Smooth muscle cell (in vitro differentiated cells): ENCODE measurements at regions not wholly inside any gene's neighbourhood (a gene's known extent, or its start where the extent isn't known, plus 50 kb on each side); places are given as distances from the start of the nearest gene placed in this dataset.
"Not testable (repeated sequence)": the region's sequence is repeated elsewhere in the genome, so short reads cannot be mapped to it uniquely, and the experiment has no call there.

Source experiments
- DNase-seq: peaks from one replicate; lab custom pipeline; 2025; ENCODE audit not compliant: unreplicated experiment; lab: John Stamatoyannopoulos, UW
- H2AFZ ChIP-seq: fragments of 200-600 bp; sonication (generic); 2 replicates; pipeline ENCODE4 v1.6.0; 2016; ENCODE audit warnings: antibody characterized with exemption, low read depth, mild to moderate bottlenecking
- H3F3A ChIP-seq: fragments of 200-600 bp; sonication (generic); 2 replicates; pipeline ENCODE4 v1.6.0; 2017; ENCODE audit warnings: antibody characterized with exemption, low read depth
- H3K27ac ChIP-seq: fragments of 200-600 bp; sonication (generic); 2 replicates; pipeline ENCODE4 v1.5.1; 2016; ENCODE audit warnings: low read depth, mild to moderate bottlenecking
- H3K27me3 ChIP-seq: fragments of 200-600 bp; sonication (generic); 2 replicates; pipeline ENCODE4 v1.6.1; 2016; ENCODE audit warnings: low read depth, mild to moderate bottlenecking
- H3K36me3 ChIP-seq: fragments of 200-600 bp; sonication (generic); 2 replicates; pipeline ENCODE4 v1.5.1; 2016; ENCODE audit warnings: low read depth
- H3K4me1 ChIP-seq: fragments of 200-600 bp; sonication (generic); 2 replicates; pipeline ENCODE4 v1.5.1; 2016; ENCODE audit warnings: low read depth
- H3K4me2 ChIP-seq: fragments of 200-600 bp; sonication (generic); 2 replicates; pipeline ENCODE4 v1.6.0; 2016; ENCODE audit warnings: mild to moderate bottlenecking
- H3K4me3 ChIP-seq: fragments of 200-600 bp; sonication (generic); 2 replicates; pipeline ENCODE4 v1.5.1; 2016; ENCODE audit warnings: mild to moderate bottlenecking
- H3K79me2 ChIP-seq: fragments of 200-600 bp; sonication (generic); 2 replicates; pipeline ENCODE4 v1.6.0; 2016; ENCODE audit warnings: low read depth, mild to moderate bottlenecking
- H3K9ac ChIP-seq: fragments of 200-600 bp; sonication (generic); 2 replicates; pipeline ENCODE4 v1.6.0; 2016; ENCODE audit warnings: low read depth
- H3K9me3 ChIP-seq: fragments of 200-600 bp; sonication (generic); replicated peaks from 2 replicates; pipeline ENCODE4 v1.5.1; 2016; ENCODE audit warnings: low read depth
- H4K20me1 ChIP-seq: fragments of 200-600 bp; sonication (generic); 2 replicates; pipeline ENCODE4 v1.6.0; 2016; ENCODE audit warnings: low read depth
- CTCF ChIP-seq: fragments of 200-600 bp; sonication (generic); IDR thresholded peaks from 2 replicates; pipeline ENCODE4 v1.5.1; 2017; ENCODE audit warnings: borderline replicate concordance, mild to moderate bottlenecking, antibody characterized with exemption; ENCODE audit not compliant: insufficient read depth, poor library complexity, severe bottlenecking
- whole genome bisulfite sequencing: methylation state at CpG from one replicate; pipeline ENCODE4 v1.1.7; 2016; ENCODE audit warnings: low lambda C conversion rate; 5-methylcytosine and 5-hydroxymethylcytosine counted together

- no peaks in the 10 kb centered on the region for H3K9me3 ChIP-seq
- H3K79me2 ChIP-seq, result no peaks in the 10 kb centered on the region
- H3K27ac ChIP-seq, result no peak overlapping the region
- no peaks in the 10 kb centered on the region for H3K4me1 ChIP-seq
- DNase-seq, result no peak
- H3K9ac ChIP-seq, result no peak overlapping the region
- no peak for TF ChIP-seq CTCF
- H3K36me3 ChIP-seq, result no peaks in the 10 kb centered on the region
- H4K20me1 ChIP-seq, result no peaks in the 10 kb centered on the region
- no peak overlapping the region for H3K4me2 ChIP-seq
- peaks cover 36% of the 10 kb centered on the region for H3K27me3 ChIP-seq
- no peak overlapping the region for H3K4me3 ChIP-seq
- H2AFZ ChIP-seq, result no peak overlapping the region
- 46% methylated on average over 4 of the region's 4 CpGs for WGBS
- H3F3A ChIP-seq, result no peaks in the 10 kb centered on the region
Observed at GRCh38 chr4:159944477-159944876, 841.6 kb downstream of the RAPGEF2 start.

GRCh38 chr4:159946983-159947615, 844.2 kb downstream of the RAPGEF2 start:
- 50% methylated on average over 4 of the region's 4 CpGs for WGBS
- DNase-seq, result no peak
- no peaks in the 10 kb centered on the region for H3K9me3 ChIP-seq
- H3K4me3 ChIP-seq, result no peak overlapping the region
- no peaks in the 10 kb centered on the region for H3K4me1 ChIP-seq
- peak; percentile 82 for TF ChIP-seq CTCF
- no peaks in the 10 kb centered on the region for H3F3A ChIP-seq
- H3K27me3 ChIP-seq, result peaks cover 29% of the 10 kb centered on the region
- H3K9ac ChIP-seq, result no peak overlapping the region
- no peak overlapping the region for H3K4me2 ChIP-seq
- H3K36me3 ChIP-seq, result no peaks in the 10 kb centered on the region
- H3K79me2 ChIP-seq, result no peaks in the 10 kb centered on the region
- H3K27ac ChIP-seq, result no peak overlapping the region
- H4K20me1 ChIP-seq, result no peaks in the 10 kb centered on the region
- H2AFZ ChIP-seq, result no peak overlapping the region

GRCh38 chr4:159950707-159951106, 847.8 kb downstream of the RAPGEF2 start:
- no peaks in the 10 kb centered on the region for H3K79me2 ChIP-seq
- no peak overlapping the region for H2AFZ ChIP-seq
- H3K4me1 ChIP-seq, result no peaks in the 10 kb centered on the region
- H3K27ac ChIP-seq, result no peak overlapping the region
- TF ChIP-seq CTCF, result no peak
- no peaks in the 10 kb centered on the region for H4K20me1 ChIP-seq
- 90% methylated on average over 1 of the region's 1 CpG for WGBS
- no peak overlapping the region for H3K4me2 ChIP-seq
- H3K36me3 ChIP-seq, result no peaks in the 10 kb centered on the region
- H3K4me3 ChIP-seq, result no peak overlapping the region
- DNase-seq, result no peak
- H3K9me3 ChIP-seq, result no peaks in the 10 kb centered on the region
- no peak overlapping the region for H3K9ac ChIP-seq
- H3F3A ChIP-seq, result no peaks in the 10 kb centered on the region
- peaks cover 5% of the 10 kb centered on the region for H3K27me3 ChIP-seq

- Histone ChIP-seq H3K9me3 (no peaks in the 10 kb centered on the region), H3K27ac (no peak overlapping the region), H3K79me2 (no peaks in the 10 kb centered on the region), H3K4me2 (no peak overlapping the region), H3K4me1 (no peaks in the 10 kb centered on the region), H3K36me3 (no peaks in the 10 kb centered on the region), H4K20me1 (no peaks in the 10 kb centered on the region), H2AFZ (no peak overlapping the region), H3F3A (no peaks in the 10 kb centered on the region), H3K4me3 (no peak overlapping the region), H3K9ac (no peak overlapping the region), H3K27me3 (no peaks in the 10 kb centered on the region)
- no peak for TF ChIP-seq CTCF
- WGBS, result 86% methylated on average over 4 of the region's 4 CpGs
- DNase-seq, result no peak
Observed at GRCh38 chr4:159966746-159967145, 863.9 kb downstream of the RAPGEF2 start.

GRCh38 chr4:159976871-159977482, 874.1 kb downstream of the RAPGEF2 start:
- WGBS, result 11% methylated on average over 6 of the region's 6 CpGs
- not testable (repeated sequence) for H3K4me2 ChIP-seq, DNase-seq, H3K9ac ChIP-seq, H2AFZ ChIP-seq, H3K79me2 ChIP-seq, H3K27me3 ChIP-seq, H4K20me1 ChIP-seq, H3K4me3 ChIP-seq, H3K4me1 ChIP-seq, H3K27ac ChIP-seq, H3F3A ChIP-seq, H3K9me3 ChIP-seq, H3K36me3 ChIP-seq
